H1 (cell line): ENCODE measurements at regions not wholly inside any gene's neighbourhood (a gene's known extent, or its start where the extent isn't known, plus 50 kb on each side); places are given as distances from the start of the nearest gene placed in this dataset.

ENCODE experiments used
- CBX5 ChIP-seq: fragments of 300-800, 300-1000 bp; sonication (generic); IDR thresholded peaks from 2 replicates; pipeline ENCODE4 v1.7.1; 2016; ENCODE audit warnings: antibody characterized with exemption, low read length, low read depth
- EP300 ChIP-seq, 2 experiments: IDR thresholded peaks; 1 replicate in 1 of 2; 2 replicates in 1 of 2; pipeline ENCODE4 v1.6.1; 2011 to 2012; ENCODE audit warnings: low read depth in 2 of 2, low read length in 2 of 2, mild to moderate bottlenecking in 2 of 2, borderline replicate concordance in 1 of 2, inconsistent platforms in 1 of 2, moderate library complexity in 1 of 2

GRCh38 chr14:71454010-71454409, 478.2 kb upstream of the RGS6 start (continued):
- TF ChIP-seq CBX5, result no peak
- TF ChIP-seq EP300 (IDR thresholded peaks at IDR 0.05; ENCODE audit: borderline replicate concordance in 1 of 2, low read depth in 2 of 2, low read length in 2 of 2), result no peak
